Neural crest cell (in vitro differentiated cells): ENCODE measurements at regions not wholly inside any gene's neighbourhood (a gene's known extent, or its start where the extent isn't known, plus 50 kb on each side); places are given as distances from the start of the nearest gene placed in this dataset.

Experiments used
- DNase-seq: peaks from one replicate; pipeline ENCODE4 v3.0.0; 2021; ENCODE audit warnings: low read depth, mixed read lengths, low spot score
- H3K27ac Mint-ChIP-seq: one replicate; pipeline ENCODE4 v1.8.0; 2021; ENCODE audit warnings: mild to moderate bottlenecking, mixed read lengths; ENCODE audit not compliant: unreplicated experiment
- H3K27me3 Mint-ChIP-seq: 2 replicates; pipeline ENCODE4 v1.8.0; 2021; ENCODE audit warnings: low read depth, mild to moderate bottlenecking, mixed read lengths
- H3K36me3 Mint-ChIP-seq: 2 replicates; pipeline ENCODE4 v1.8.0; 2021; ENCODE audit warnings: low read depth, mild to moderate bottlenecking, mixed read lengths
- H3K4me1 Mint-ChIP-seq: 2 replicates; pipeline ENCODE4 v1.8.0; 2021; ENCODE audit warnings: mixed read lengths
- H3K4me3 Mint-ChIP-seq: one replicate; pipeline ENCODE4 v1.8.0; 2021; ENCODE audit warnings: mild to moderate bottlenecking, mixed read lengths
- H3K9me3 Mint-ChIP-seq: 2 replicates; pipeline ENCODE4 v1.8.0; 2021; ENCODE audit warnings: mixed read lengths
- TF ChIP-seq, protein P1 (sequence below): fragments of 200-600 bp; sonication (generic); conservative IDR thresholded peaks from 2 replicates; pipeline ENCODE4 v1.5.0; 2021; ENCODE audit warnings: antibody characterized with exemption, mild to moderate bottlenecking

DNA sequence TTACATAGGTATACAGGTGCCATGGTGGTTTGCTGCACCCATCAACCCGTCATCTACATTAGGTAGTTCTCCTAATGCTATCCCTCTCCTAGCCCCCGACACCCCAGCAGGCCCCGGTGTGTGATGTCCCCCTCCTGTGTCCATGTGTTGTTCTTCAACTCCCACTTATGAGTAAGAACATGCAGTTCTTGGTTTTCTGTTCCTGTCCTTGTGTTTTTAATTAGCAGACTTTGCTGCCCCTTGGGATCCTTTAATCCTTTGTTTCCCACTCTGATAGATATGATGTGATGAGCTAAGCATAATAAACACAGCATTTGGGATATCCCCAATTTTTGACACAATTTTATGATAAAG is 71.1 kb upstream of the PALS2 start:
- Mint-ChIP-seq H3K27me3 (no peaks in the 10 kb centered on the region), H3K9me3 (peaks cover 2% of the 10 kb centered on the region), H3K4me3 (no peak overlapping the region), H3K36me3 (no peaks in the 10 kb centered on the region), H3K27ac (no peak overlapping the region), H3K4me1 (peaks cover 24% of the 10 kb centered on the region)
- TF ChIP-seq, protein P1, sequence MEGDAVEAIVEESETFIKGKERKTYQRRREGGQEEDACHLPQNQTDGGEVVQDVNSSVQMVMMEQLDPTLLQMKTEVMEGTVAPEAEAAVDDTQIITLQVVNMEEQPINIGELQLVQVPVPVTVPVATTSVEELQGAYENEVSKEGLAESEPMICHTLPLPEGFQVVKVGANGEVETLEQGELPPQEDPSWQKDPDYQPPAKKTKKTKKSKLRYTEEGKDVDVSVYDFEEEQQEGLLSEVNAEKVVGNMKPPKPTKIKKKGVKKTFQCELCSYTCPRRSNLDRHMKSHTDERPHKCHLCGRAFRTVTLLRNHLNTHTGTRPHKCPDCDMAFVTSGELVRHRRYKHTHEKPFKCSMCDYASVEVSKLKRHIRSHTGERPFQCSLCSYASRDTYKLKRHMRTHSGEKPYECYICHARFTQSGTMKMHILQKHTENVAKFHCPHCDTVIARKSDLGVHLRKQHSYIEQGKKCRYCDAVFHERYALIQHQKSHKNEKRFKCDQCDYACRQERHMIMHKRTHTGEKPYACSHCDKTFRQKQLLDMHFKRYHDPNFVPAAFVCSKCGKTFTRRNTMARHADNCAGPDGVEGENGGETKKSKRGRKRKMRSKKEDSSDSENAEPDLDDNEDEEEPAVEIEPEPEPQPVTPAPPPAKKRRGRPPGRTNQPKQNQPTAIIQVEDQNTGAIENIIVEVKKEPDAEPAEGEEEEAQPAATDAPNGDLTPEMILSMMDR = no peak
- DNase-seq = no peak

DNA sequence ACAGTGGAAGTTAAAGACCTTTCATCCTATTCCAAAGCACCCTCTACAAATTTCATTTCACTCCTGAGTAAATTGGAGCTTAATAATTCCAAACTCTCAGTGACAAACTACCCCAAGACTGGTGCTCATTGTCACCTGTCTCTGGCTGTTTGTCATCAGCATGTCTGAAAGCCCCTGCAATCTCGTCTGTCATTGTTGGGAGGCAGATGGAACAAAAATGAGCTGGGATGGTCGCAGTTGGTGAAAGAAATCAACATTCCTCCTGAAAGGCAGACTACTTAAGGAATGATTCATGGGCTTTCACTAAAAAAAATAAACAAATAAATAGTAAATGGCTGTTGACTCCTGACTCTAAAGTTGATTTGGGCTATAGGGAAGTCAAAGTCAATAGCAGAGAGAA is 69.7 kb upstream of the PALS2 start:
- no peak for DNase-seq
- Mint-ChIP-seq H3K4me1 (peaks cover 36% of the 10 kb centered on the region), H3K4me3 (no peak overlapping the region), H3K27ac (no peak overlapping the region), H3K9me3 (peaks cover 6% of the 10 kb centered on the region), H3K36me3 (no peaks in the 10 kb centered on the region), H3K27me3 (no peaks in the 10 kb centered on the region)
- TF ChIP-seq, protein P1 = no peak

- Mint-ChIP-seq H3K4me3 (no peak overlapping the region), H3K27me3 (no peaks in the 10 kb centered on the region), H3K4me1 (peaks cover 34% of the 10 kb centered on the region), H3K36me3 (no peaks in the 10 kb centered on the region), H3K9me3 (peaks cover 6% of the 10 kb centered on the region), H3K27ac (no peak overlapping the region)
- TF ChIP-seq, protein P1 = no peak
- no peak for DNase-seq
Measured at GRCh38 chr7:24504040-24504439, 69.2 kb upstream of the PALS2 start.

DNA sequence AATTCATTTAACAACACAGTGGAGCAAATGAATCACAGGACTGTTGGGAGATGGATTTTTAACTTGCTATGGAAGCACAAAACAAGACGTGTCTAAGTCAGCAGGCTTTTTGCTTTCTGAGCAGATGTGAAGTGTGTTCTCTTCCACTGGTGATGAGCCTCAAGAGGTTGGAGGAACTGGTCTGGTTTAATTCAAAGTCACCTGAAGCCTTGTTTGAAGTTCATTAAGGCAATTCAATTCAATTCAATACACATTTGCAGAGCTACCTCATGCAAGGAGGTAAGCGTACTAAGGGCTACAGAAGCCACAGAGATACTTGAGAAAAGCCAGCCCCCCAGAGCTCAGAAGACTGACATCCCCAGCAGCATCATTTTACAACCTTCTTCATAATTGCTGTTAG is 68.4 kb upstream of the PALS2 start:
- Mint-ChIP-seq H3K4me3 (no peak overlapping the region), H3K9me3 (peaks cover 6% of the 10 kb centered on the region), H3K27ac (no peak overlapping the region), H3K36me3 (no peaks in the 10 kb centered on the region), H3K27me3 (no peaks in the 10 kb centered on the region), H3K4me1 (peaks cover 31% of the 10 kb centered on the region)
- no peak for DNase-seq
- TF ChIP-seq, protein P1 = no peak

GRCh38 chr7:24505968-24506367 is 67.3 kb upstream of the PALS2 start:
- peaks cover 24% of the 10 kb centered on the region for H3K4me1 Mint-ChIP-seq

More at GRCh38 chr7:24505968-24506367, 67.3 kb upstream of the PALS2 start:
- TF ChIP-seq, protein P1 = no peak
- Mint-ChIP-seq H3K27me3 (no peaks in the 10 kb centered on the region), H3K9me3 (peaks cover 6% of the 10 kb centered on the region), H3K36me3 (no peaks in the 10 kb centered on the region), H3K27ac (no peak overlapping the region), H3K4me3 (no peak overlapping the region)
- no peak for DNase-seq
